Calu3 (cell line): ENCODE measurements at regions not wholly inside any gene's neighbourhood (a gene's known extent, or its start where the extent isn't known, plus 50 kb on each side); places are given as distances from the start of the nearest gene placed in this dataset.

ENCODE experiments used
- BruUV-seq: library from RNA; stranded (reverse); fragments of 400-500 nt; replicated peaks from 2 replicates; lab custom pipeline; 2021; lab: Mats Ljungman, UMichigan
- CTCF ChIA-PET: fragments of 300-600 bp; sonication (Branson Sonifier 250); formaldehyde crosslinking; loops from one replicate; lab custom pipeline; 2022; ENCODE audit warnings: antibody characterized with exemption; lab: Charles Lee
- DNase-seq: peaks from one replicate; pipeline ENCODE4 v3.0.0; 2022
- H3K27ac Mint-ChIP-seq: one replicate; pipeline ENCODE4 v1.8.0; 2022; ENCODE audit warnings: mixed read lengths; ENCODE audit not compliant: unreplicated experiment
- H3K27me3 Mint-ChIP-seq: one replicate; pipeline ENCODE4 v1.8.0; 2022; ENCODE audit warnings: mixed read lengths; ENCODE audit not compliant: unreplicated experiment
- H3K36me3 Mint-ChIP-seq: one replicate; pipeline ENCODE4 v1.8.0; 2022; ENCODE audit warnings: mild to moderate bottlenecking, moderate library complexity, mixed read lengths; ENCODE audit not compliant: insufficient read depth, unreplicated experiment
- H3K4me1 Mint-ChIP-seq: one replicate; pipeline ENCODE4 v1.8.0; 2022; ENCODE audit warnings: mild to moderate bottlenecking, low read depth, mixed read lengths; ENCODE audit not compliant: unreplicated experiment
- H3K4me3 Mint-ChIP-seq: one replicate; pipeline ENCODE4 v1.8.0; 2022; ENCODE audit warnings: mild to moderate bottlenecking, low read depth, moderate library complexity, mixed read lengths; ENCODE audit not compliant: unreplicated experiment
- H3K9me3 Mint-ChIP-seq: one replicate; pipeline ENCODE4 v1.8.0; 2022; ENCODE audit warnings: low read depth, mixed read lengths; ENCODE audit not compliant: unreplicated experiment
- CTCF ChIP-seq: fragments of 200-600 bp; IDR thresholded peaks from one replicate; pipeline ENCODE4 v1.8.0; 2022; ENCODE audit warnings: antibody characterized with exemption; ENCODE audit not compliant: unreplicated experiment
- intact Hi-C: fragments of 100-400 bp; cut with micrococcal nuclease; formaldehyde crosslinking; loops from one replicate; pipeline ENCODE4 v1.10.0; 2022; ENCODE audit not compliant: unreplicated experiment

- Mint-ChIP-seq H3K27ac (no peak overlapping the region), H3K4me1 (no peaks in the 10 kb centered on the region), H3K27me3 (no peaks in the 10 kb centered on the region), H3K4me3 (no peak overlapping the region), H3K36me3 (no peaks in the 10 kb centered on the region), H3K9me3 (peaks cover 9% of the 10 kb centered on the region)
- no peak for TF ChIP-seq CTCF
- intact Hi-C loops = no loop called here
- CTCF ChIA-PET = no interaction called here
- BruUV-seq = no TSS peak
- no peak for DNase-seq
Observed at GRCh38 chr7:49717547-49717946, 55.9 kb upstream of the VWC2 start.

DNA sequence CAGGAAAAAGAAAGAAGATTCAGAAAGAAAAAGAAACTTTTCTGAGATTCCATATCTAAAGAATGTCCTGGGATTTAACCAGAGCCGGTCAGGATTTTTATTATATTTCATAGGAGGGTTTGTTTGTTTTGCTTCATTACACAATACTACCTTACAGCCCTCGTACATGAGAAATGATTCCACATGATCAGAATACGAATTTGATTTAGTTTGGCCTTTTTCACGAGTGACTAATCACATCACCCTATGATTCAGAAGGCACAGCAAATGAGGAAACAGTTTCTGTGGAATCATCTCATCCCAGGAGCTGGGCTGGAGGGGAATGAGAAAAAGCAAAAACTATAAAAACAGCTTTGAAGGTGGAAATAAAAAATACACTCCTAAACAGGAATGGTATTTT is 54.7 kb upstream of the VWC2 start:
- no TSS peak for BruUV-seq
- Mint-ChIP-seq H3K36me3 (no peaks in the 10 kb centered on the region), H3K4me3 (no peak overlapping the region), H3K27ac (no peak overlapping the region), H3K9me3 (peaks cover 10% of the 10 kb centered on the region), H3K27me3 (no peaks in the 10 kb centered on the region), H3K4me1 (no peaks in the 10 kb centered on the region)
- no peak for DNase-seq
- CTCF ChIA-PET = no interaction called here
- intact Hi-C loops = no loop called here
- TF ChIP-seq CTCF = no peak

DNA sequence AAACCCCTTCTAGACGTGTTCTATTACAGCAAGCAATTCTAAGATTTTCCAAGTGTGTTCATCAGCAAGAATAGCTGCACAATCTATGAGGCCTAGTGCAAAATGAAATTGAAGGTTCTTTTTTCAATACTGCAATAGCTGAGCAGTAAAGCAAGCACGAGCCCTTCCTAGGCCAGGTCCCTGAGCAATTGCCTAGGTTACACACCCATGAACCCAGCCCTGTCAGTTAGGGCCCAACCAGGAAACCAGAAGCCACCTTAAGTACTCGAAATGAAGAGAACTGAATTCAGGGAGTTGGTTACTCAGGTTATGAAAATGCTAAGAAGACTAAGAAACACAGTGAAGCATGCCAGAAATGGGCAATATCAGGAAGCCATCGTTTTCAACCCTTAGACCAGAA is 52.0 kb upstream of the VWC2 start:
- intact Hi-C loops = no loop called here
- Mint-ChIP-seq H3K36me3 (no peaks in the 10 kb centered on the region), H3K4me3 (no peak overlapping the region), H3K27ac (no peak overlapping the region), H3K27me3 (no peaks in the 10 kb centered on the region), H3K4me1 (no peaks in the 10 kb centered on the region), H3K9me3 (peaks cover 14% of the 10 kb centered on the region)
- CTCF ChIA-PET = no interaction called here
- DNase-seq = no peak
- BruUV-seq = no TSS peak
- TF ChIP-seq CTCF = no peak
